WI38 (cell line): ENCODE measurements at regions not wholly inside any gene's neighbourhood (a gene's known extent, or its start where the extent isn't known, plus 50 kb on each side); places are given as distances from the start of the nearest gene placed in this dataset.

ENCODE experiments used
- H3K4me3 ChIP-seq: 2 replicates; pipeline ENCODE4 v1.5.1; 2011; ENCODE audit warnings: low read depth, mild to moderate bottlenecking, control low read depth, low read length
- CTCF ChIP-seq: IDR thresholded peaks from 2 replicates; pipeline ENCODE4 v1.5.1; 2012; ENCODE audit warnings: low read depth, mild to moderate bottlenecking, control low read depth, low read length

- H3K4me3 ChIP-seq: no peak overlapping the region
- no peak for TF ChIP-seq CTCF
Measured at GRCh38 chr18:41754332-41754731, 200.7 kb upstream of the PIK3C3 start.

GRCh38 chr18:41753826-41754225 lies 201.2 kb upstream of the PIK3C3 start:
- no peak for TF ChIP-seq CTCF
- no peak overlapping the region for H3K4me3 ChIP-seq

- H3K4me3 ChIP-seq: no peak overlapping the region
- TF ChIP-seq CTCF: no peak
Measured at GRCh38 chr18:41752826-41753225, 202.2 kb upstream of the PIK3C3 start.

- TF ChIP-seq CTCF: no peak
- no peak overlapping the region for H3K4me3 ChIP-seq
Measured at GRCh38 chr18:41751652-41752051, 203.4 kb upstream of the PIK3C3 start.

- TF ChIP-seq CTCF: no peak
- no peak overlapping the region for H3K4me3 ChIP-seq
Measured at GRCh38 chr18:41751161-41751560, 203.9 kb upstream of the PIK3C3 start.

- H3K4me3 ChIP-seq: no peak overlapping the region
- no peak for TF ChIP-seq CTCF
Measured at GRCh38 chr18:41747723-41748242, 207.3 kb upstream of the PIK3C3 start.

- peak; percentile 12; the same call in 1 of the 2 replicates for TF ChIP-seq CTCF
- no peak overlapping the region for H3K4me3 ChIP-seq
Measured at GRCh38 chr18:41745166-41746049, 209.6 kb upstream of the PIK3C3 start.
